ENCODE measurements at regions not wholly inside any gene's neighbourhood (a gene's known extent, or its start where the extent isn't known, plus 50 kb on each side); places are given as distances from the start of the nearest gene placed in this dataset.

DNA sequence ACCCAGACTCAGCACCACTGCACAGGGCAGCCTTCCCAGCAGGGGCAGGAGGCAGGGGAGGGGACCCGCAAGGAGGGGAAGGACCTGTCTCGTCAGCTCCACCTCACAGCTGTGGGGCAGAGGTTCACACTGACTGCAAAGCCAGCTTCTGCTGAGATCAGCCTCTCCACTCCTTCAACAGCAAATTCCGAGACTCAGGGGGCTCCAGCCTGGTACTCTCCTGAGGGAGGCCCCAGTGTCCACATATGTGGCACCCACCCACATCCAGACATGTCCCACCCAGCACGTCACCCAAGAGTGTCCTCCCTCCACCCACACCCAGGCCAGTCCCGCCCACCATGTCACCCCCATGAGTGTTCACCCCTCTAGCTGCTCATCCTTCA lies 329.5 kb downstream of the NPHP4 start:
- RAD21 ChIA-PET (ENCODE audit: unreplicated experiment), result no interaction called here
- BruUV-seq (replicated peaks), result no TSS peak
- Histone ChIP-seq H3K79me2 (ENCODE audit: control insufficient read depth, insufficient read depth, low read length) (no peaks in the 10 kb centered on the region), H3K4me3 (no peak overlapping the region), H3K4me2 (ENCODE audit: control insufficient read depth, insufficient read depth) (no peak overlapping the region), H3K36me3 (ENCODE audit: control insufficient read depth in 2 of 2, insufficient read depth in 2 of 2, low read length in 1 of 2) (no peaks in the 10 kb centered on the region), H3K27ac (ENCODE audit: control insufficient read depth, insufficient read depth) (no peak overlapping the region), H4K20me1 (ENCODE audit: control insufficient read depth, insufficient read depth) (no peaks in the 10 kb centered on the region), H3K4me1 (ENCODE audit: control insufficient read depth, insufficient read depth, low read length) (no peaks in the 10 kb centered on the region), H3K9ac (ENCODE audit: control insufficient read depth, insufficient read depth, low read length) (no peak overlapping the region), H3K27me3 (replicated peaks in 1 of 2; ENCODE audit: control insufficient read depth in 2 of 2, insufficient read depth in 2 of 2, low read length in 1 of 2) (no peaks in the 10 kb centered on the region), H3K9me3 (replicated peaks; ENCODE audit: control insufficient read depth, insufficient read depth, low read length) (no peaks in the 10 kb centered on the region), H2AFZ (ENCODE audit: control insufficient read depth, low read depth, low read length) (no peak overlapping the region)
- SMC1A ChIA-PET (ENCODE audit: uncharacterized antibody, unreplicated experiment), result no interaction called here
- no peak for ATAC-seq
- in situ Hi-C loops (cut with MboI) (no loop called here), intact Hi-C loops (cut with micrococcal nuclease; ENCODE audit: unreplicated experiment) (no loop called here)
- 0% methylated on average over 5 of the region's 5 CpGs for WGBS (ENCODE audit: insufficient coverage, insufficient replicate concordance, low lambda C conversion rate, missing lambda C conversion rate)
- TF ChIP-seq, protein P1, sequence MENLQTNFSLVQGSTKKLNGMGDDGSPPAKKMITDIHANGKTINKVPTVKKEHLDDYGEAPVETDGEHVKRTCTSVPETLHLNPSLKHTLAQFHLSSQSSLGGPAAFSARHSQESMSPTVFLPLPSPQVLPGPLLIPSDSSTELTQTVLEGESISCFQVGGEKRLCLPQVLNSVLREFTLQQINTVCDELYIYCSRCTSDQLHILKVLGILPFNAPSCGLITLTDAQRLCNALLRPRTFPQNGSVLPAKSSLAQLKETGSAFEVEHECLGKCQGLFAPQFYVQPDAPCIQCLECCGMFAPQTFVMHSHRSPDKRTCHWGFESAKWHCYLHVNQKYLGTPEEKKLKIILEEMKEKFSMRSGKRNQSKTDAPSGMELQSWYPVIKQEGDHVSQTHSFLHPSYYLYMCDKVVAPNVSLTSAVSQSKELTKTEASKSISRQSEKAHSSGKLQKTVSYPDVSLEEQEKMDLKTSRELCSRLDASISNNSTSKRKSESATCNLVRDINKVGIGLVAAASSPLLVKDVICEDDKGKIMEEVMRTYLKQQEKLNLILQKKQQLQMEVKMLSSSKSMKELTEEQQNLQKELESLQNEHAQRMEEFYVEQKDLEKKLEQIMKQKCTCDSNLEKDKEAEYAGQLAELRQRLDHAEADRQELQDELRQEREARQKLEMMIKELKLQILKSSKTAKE (IDR thresholded peaks at IDR 0.05; ENCODE audit: low read depth, poor library complexity, severe bottlenecking), result no peak
- TF ChIP-seq IRF4 (IDR thresholded peaks at IDR 0.05; ENCODE audit: low read depth, low read length), result no peak
- TF ChIP-seq, protein P2, sequence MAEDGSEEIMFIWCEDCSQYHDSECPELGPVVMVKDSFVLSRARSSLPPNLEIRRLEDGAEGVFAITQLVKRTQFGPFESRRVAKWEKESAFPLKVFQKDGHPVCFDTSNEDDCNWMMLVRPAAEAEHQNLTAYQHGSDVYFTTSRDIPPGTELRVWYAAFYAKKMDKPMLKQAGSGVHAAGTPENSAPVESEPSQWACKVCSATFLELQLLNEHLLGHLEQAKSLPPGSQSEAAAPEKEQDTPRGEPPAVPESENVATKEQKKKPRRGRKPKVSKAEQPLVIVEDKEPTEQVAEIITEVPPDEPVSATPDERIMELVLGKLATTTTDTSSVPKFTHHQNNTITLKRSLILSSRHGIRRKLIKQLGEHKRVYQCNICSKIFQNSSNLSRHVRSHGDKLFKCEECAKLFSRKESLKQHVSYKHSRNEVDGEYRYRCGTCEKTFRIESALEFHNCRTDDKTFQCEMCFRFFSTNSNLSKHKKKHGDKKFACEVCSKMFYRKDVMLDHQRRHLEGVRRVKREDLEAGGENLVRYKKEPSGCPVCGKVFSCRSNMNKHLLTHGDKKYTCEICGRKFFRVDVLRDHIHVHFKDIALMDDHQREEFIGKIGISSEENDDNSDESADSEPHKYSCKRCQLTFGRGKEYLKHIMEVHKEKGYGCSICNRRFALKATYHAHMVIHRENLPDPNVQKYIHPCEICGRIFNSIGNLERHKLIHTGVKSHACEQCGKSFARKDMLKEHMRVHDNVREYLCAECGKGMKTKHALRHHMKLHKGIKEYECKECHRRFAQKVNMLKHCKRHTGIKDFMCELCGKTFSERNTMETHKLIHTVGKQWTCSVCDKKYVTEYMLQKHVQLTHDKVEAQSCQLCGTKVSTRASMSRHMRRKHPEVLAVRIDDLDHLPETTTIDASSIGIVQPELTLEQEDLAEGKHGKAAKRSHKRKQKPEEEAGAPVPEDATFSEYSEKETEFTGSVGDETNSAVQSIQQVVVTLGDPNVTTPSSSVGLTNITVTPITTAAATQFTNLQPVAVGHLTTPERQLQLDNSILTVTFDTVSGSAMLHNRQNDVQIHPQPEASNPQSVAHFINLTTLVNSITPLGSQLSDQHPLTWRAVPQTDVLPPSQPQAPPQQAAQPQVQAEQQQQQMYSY (CRISPR knock-in tag; IDR thresholded peaks at IDR 0.05), result no peak
- no peak for TF ChIP-seq BRCA1 (IDR thresholded peaks at IDR 0.05; ENCODE audit: low read depth, low read length)
- TF ChIP-seq RBBP5 (conservative IDR thresholded peaks at IDR 0.05), result no peak
- TF ChIP-seq RELA (IDR thresholded peaks at IDR 0.05; ENCODE audit: borderline replicate concordance, partially characterized antibody), result no peak
- TF ChIP-seq RB1 (IDR thresholded peaks at IDR 0.05; ENCODE audit: borderline replicate concordance), result no peak
- TF ChIP-seq CHD4 (IDR thresholded peaks at IDR 0.05), result no peak
- TF ChIP-seq PAX5 (IDR thresholded peaks at IDR 0.05; ENCODE audit: borderline replicate concordance, low read depth, low read length), result no peak
- TF ChIP-seq ZNF207 (IDR thresholded peaks at IDR 0.05; ENCODE audit: borderline replicate concordance), result no peak
- DNase-seq (ENCODE audit: low read depth, low spot score), result no peak
- no peak for FAIRE-seq
- POLR2A ChIA-PET, result no interaction called here
- CTCF ChIA-PET, result no interaction called here
